Adrenal gland (tissue), 5 donors: ENCODE measurements at regions not wholly inside any gene's neighbourhood (a gene's known extent, or its start where the extent isn't known, plus 50 kb on each side); places are given as distances from the start of the nearest gene placed in this dataset.

ENCODE experiments used
- POLR2A ChIP-seq, 2 donors: fragments of 450-650 bp; IDR thresholded peaks; one replicate each; pipeline ENCODE4 v1.6.1; 2017; ENCODE audit warnings: antibody characterized with exemption in 2 of 2, mild to moderate bottlenecking in 2 of 2, moderate library complexity in 1 of 2
- TF ChIP-seq, protein P1 (sequence below), 6 experiments: fragments of 450-650 bp in 4 of 6; fragments of 200-600 bp in 2 of 6; sonication (generic) in 1 of 6; IDR thresholded peaks; 1 replicate in 5 of 6; 2 replicates in 1 of 6; pipeline versions ENCODE4 v1.5.1 to v1.8.0; 2016 to 2021; ENCODE audit warnings: antibody characterized with exemption in 6 of 6, mild to moderate bottlenecking in 2 of 6, moderate library complexity in 1 of 6
- donor health status: DM: no; HTN: no; CAD: no.

DNA sequence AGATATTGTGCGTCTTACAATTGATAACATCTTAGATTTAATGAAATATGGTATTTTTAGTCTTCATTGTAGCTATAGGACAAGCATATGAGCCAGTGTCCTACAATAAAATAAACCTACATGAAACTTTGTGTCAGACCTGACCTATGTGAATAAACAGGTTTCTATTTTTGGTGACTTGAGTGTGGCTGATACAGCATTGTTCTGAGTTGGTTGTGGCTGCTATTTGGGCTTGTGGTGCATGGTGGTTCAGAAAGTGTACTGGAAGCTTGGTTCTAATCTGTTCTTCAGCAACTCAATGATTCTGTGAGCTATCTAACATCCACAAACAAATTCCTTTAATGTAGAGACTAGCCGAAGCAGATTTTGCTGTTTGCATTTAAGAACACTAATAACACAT is 64.9 kb upstream of the MAP2 start:
- TF ChIP-seq, protein P1, sequence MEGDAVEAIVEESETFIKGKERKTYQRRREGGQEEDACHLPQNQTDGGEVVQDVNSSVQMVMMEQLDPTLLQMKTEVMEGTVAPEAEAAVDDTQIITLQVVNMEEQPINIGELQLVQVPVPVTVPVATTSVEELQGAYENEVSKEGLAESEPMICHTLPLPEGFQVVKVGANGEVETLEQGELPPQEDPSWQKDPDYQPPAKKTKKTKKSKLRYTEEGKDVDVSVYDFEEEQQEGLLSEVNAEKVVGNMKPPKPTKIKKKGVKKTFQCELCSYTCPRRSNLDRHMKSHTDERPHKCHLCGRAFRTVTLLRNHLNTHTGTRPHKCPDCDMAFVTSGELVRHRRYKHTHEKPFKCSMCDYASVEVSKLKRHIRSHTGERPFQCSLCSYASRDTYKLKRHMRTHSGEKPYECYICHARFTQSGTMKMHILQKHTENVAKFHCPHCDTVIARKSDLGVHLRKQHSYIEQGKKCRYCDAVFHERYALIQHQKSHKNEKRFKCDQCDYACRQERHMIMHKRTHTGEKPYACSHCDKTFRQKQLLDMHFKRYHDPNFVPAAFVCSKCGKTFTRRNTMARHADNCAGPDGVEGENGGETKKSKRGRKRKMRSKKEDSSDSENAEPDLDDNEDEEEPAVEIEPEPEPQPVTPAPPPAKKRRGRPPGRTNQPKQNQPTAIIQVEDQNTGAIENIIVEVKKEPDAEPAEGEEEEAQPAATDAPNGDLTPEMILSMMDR (IDR thresholded peaks at IDR 0.05): no peak
- TF ChIP-seq POLR2A (IDR thresholded peaks at IDR 0.05): no peak
